HT1080 (cell line): ENCODE measurements at regions not wholly inside any gene's neighbourhood (a gene's known extent, or its start where the extent isn't known, plus 50 kb on each side); places are given as distances from the start of the nearest gene placed in this dataset.
"Not testable (repeated sequence)": the region's sequence is repeated elsewhere in the genome, so short reads cannot be mapped to it uniquely, and the experiment has no call there.

Experiments
- DNase-seq: peaks from one replicate; pipeline ENCODE4 v3.0.0-alpha.2; 2015; ENCODE audit warnings: low read depth

GRCh38 chr2:113838744-113839444, 51.0 kb upstream of the ACTR3 start:
- no peak for DNase-seq

GRCh38 chr2:113838277-113838676, 51.6 kb upstream of the ACTR3 start:
- DNase-seq = no peak

GRCh38 chr2:113834051-113834730, 55.7 kb upstream of the ACTR3 start:
- DNase-seq = no peak

- DNase-seq = no peak
These were observed 57.0 kb upstream of the ACTR3 start for GRCh38 chr2:113832795-113833290.

- no peak for DNase-seq
These were observed 58.7 kb upstream of the ACTR3 start for GRCh38 chr2:113831161-113831560.

GRCh38 chr2:113829761-113830160, 60.1 kb upstream of the ACTR3 start:
- DNase-seq = no peak

- no peak for DNase-seq
These were observed 60.6 kb upstream of the ACTR3 start for GRCh38 chr2:113829270-113829669.

- no peak for DNase-seq
These were observed 61.7 kb upstream of the ACTR3 start for GRCh38 chr2:113828049-113828742.

GRCh38 chr2:113827426-113827825, 62.5 kb upstream of the ACTR3 start:
- no peak for DNase-seq

GRCh38 chr2:113826346-113827285, 63.3 kb upstream of the ACTR3 start:
- no peak for DNase-seq

GRCh38 chr2:113823716-113824595, 65.9 kb upstream of the ACTR3 start:
- no peak for DNase-seq

GRCh38 chr2:113822087-113822815, 65.8 kb upstream of the SLC35F5 start:
- no peak for DNase-seq

GRCh38 chr2:113818382-113818951, 62.0 kb upstream of the SLC35F5 start:
- DNase-seq = peak; percentile 99

- not testable (repeated sequence) for DNase-seq
These were observed 57.0 kb upstream of the SLC35F5 start for GRCh38 chr2:113813396-113813795.

- DNase-seq = no peak
These were observed 55.8 kb upstream of the SLC35F5 start for GRCh38 chr2:113812204-113812603.

GRCh38 chr2:113809076-113809736, 52.8 kb upstream of the SLC35F5 start:
- DNase-seq = no peak

- DNase-seq = no peak
These were observed 51.3 kb upstream of the SLC35F5 start for GRCh38 chr2:113807721-113808120.

- DNase-seq = no peak
These were observed 49.9 kb upstream of the SLC35F5 start for GRCh38 chr2:113806217-113806913.
